ENCODE measurements at regions not wholly inside any gene's neighbourhood (a gene's known extent, or its start where the extent isn't known, plus 50 kb on each side); places are given as distances from the start of the nearest gene placed in this dataset.
A peak's percentile ranks its signal among the peaks of the same experiment; 100 is the strongest.

DNA sequence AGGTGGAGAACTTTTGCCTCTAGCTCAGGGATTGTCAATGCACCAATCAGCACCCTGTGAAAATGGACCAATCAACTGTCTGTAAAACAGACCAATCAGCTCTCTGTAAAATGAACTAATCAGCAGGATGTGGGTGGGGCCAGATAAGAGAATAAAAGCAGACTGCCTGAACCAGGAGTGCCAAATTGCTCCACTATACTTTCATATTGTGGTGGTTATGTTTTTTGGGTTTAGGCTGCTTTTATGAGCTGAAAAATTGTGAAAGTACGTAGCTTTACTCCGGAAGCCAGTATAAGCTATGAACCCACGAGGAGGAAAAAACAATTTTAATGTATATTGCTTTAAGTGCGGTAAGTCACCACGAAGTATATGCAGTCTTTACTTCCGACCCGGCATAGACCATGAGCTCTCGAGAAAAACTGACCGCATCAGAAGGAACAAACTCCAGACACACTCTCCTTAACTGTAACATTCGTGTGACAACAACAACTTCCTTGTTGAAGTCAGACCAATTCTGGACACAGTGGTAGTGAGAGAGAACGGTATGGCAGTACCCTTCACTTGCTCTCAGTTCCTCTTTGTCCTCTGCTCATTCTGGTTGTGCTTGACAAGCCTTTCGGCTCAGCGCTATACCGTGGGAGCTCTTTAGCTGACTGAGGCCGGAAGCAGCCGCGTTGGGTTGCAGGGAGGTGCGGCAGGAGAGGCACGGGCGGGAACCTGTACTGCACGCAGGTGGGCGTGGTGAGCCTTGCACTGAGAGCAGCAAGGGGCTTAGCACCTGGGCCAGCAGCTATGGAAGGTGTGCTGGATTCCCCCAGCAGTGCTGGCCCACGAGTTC lies 81.9 kb upstream of the E2F3 start:
- Histone ChIP-seq H2BK15ac (ENCODE audit: low read length) (no peak overlapping the region), H3K4me1 (ENCODE audit: control insufficient read depth in 2 of 2, insufficient read depth in 1 of 2, low read depth in 1 of 2, low read length in 2 of 2) (no peaks in the 10 kb centered on the region), H2AK5ac (ENCODE audit: low read depth, low read length) (no peak overlapping the region), H3K18ac (ENCODE audit: low read length) (no peak overlapping the region), H4K8ac (ENCODE audit: low read depth, low read length) (no peak overlapping the region), H3K14ac (ENCODE audit: low read length) (no peak overlapping the region), H3K23ac (ENCODE audit: low read depth, low read length, poor library complexity) (no peak overlapping the region), H2BK120ac (ENCODE audit: low read depth, low read length) (no peak overlapping the region), H3K27me3 (ENCODE audit: control insufficient read depth in 3 of 3, insufficient read depth in 3 of 3, low read depth in 1 of 3, low read length in 3 of 3) (no peaks in the 10 kb centered on the region), H3K4ac (ENCODE audit: low read length) (no peak overlapping the region), H3K36me3 (replicated peaks in 1 of 2; ENCODE audit: control insufficient read depth in 2 of 2, insufficient read depth in 2 of 2, low read length in 2 of 2) (no peaks in the 10 kb centered on the region), H3K79me1 (ENCODE audit: low read depth, low read length) (no peaks in the 10 kb centered on the region), H2AFZ (ENCODE audit: low read length) (no peak overlapping the region), H3K9me3 (replicated peaks in 1 of 2; ENCODE audit: control insufficient read depth in 2 of 2, insufficient read depth in 1 of 2, low read depth in 1 of 2, low read length in 2 of 2) (peaks cover 0 to 4% of the 10 kb centered on the region in 2 donors), H3K27ac (replicated peaks; ENCODE audit: low read length) (no peak overlapping the region), H2BK12ac (ENCODE audit: low read length) (no peak overlapping the region), H4K91ac (ENCODE audit: low read depth, low read length, poor library complexity) (no peak overlapping the region), H3K4me2 (ENCODE audit: insufficient read depth, low read length, poor library complexity, severe bottlenecking) (no peak overlapping the region), H3K4me3 (ENCODE audit: low read length in 2 of 2) (peak overlapping the region in 1 of 2 donors; percentile 30), H3K9ac (ENCODE audit: low read depth, low read length, poor library complexity) (no peak overlapping the region), H2BK5ac (ENCODE audit: low read length) (no peak overlapping the region)
- WGBS, 2 donors (ENCODE audit: extremely low coverage in 2 of 2, insufficient read length in 2 of 2, insufficient replicate concordance in 1 of 2): no CpG with 5 or more reads among the region's 23 CpGs
- DNase-seq (ENCODE audit: low spot score): no peak

DNA sequence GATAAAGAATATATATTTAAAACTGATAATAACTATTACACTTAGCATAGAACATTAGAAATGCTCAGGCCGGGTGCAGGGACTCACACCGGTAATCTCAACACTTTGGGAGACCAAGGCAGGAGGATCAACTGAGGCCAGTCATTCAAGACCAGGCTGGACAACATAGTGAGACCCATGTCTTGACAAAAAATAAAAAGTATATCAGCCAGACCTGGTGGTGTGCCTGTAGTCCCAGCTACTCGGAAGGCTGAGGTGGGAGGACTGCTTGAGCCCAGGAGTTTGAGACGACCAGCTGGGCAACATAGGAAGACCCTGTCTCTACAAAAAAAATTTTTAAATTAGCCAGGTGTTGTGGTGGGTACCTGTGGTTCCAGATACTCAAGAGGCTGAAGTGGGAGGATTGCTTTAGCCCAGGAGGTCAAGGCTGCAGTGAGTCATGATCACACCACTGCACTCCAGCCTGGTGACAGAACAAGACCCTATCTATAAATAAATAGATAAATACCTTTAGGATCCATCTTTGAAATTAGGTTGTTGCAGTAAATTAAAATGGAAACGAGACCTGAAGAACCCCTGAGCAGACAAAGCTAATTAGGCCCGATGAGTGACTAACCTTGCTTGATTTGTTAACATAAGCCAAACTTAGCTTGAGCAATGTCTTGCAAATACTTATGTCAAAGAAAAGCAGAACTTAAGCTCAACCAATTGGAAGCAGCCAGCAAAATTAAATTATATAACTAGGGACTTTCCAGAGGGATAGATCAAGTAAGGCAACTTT lies 75.8 kb upstream of the E2F3 start:
- no peak for DNase-seq (ENCODE audit: low spot score)
- Histone ChIP-seq H2BK120ac (ENCODE audit: low read depth, low read length) (no peak overlapping the region), H3K4me3 (ENCODE audit: low read length in 2 of 2) (no peak overlapping the region), H2BK15ac (ENCODE audit: low read length) (no peak overlapping the region), H3K4me1 (ENCODE audit: control insufficient read depth in 2 of 2, insufficient read depth in 1 of 2, low read depth in 1 of 2, low read length in 2 of 2) (peaks cover 0 to 2% of the 10 kb centered on the region in 2 donors), H3K27ac (replicated peaks; ENCODE audit: low read length) (no peak overlapping the region), H3K79me1 (ENCODE audit: low read depth, low read length) (no peaks in the 10 kb centered on the region), H4K8ac (ENCODE audit: low read depth, low read length) (no peak overlapping the region), H3K36me3 (replicated peaks in 1 of 2; ENCODE audit: control insufficient read depth in 2 of 2, insufficient read depth in 2 of 2, low read length in 2 of 2) (no peaks in the 10 kb centered on the region), H3K4me2 (ENCODE audit: insufficient read depth, low read length, poor library complexity, severe bottlenecking) (no peak overlapping the region), H3K27me3 (ENCODE audit: control insufficient read depth in 3 of 3, insufficient read depth in 3 of 3, low read depth in 1 of 3, low read length in 3 of 3) (peaks cover 0 to 1% (median 0%) of the 10 kb centered on the region in 3 experiments), H3K9ac (ENCODE audit: low read depth, low read length, poor library complexity) (no peak overlapping the region), H3K14ac (ENCODE audit: low read length) (no peak overlapping the region), H2BK5ac (ENCODE audit: low read length) (peak overlapping the region; percentile 78), H3K18ac (ENCODE audit: low read length) (no peak overlapping the region), H2BK12ac (ENCODE audit: low read length) (no peak overlapping the region), H4K91ac (ENCODE audit: low read depth, low read length, poor library complexity) (no peak overlapping the region), H2AK5ac (ENCODE audit: low read depth, low read length) (no peak overlapping the region), H2AFZ (ENCODE audit: low read length) (no peak overlapping the region), H3K4ac (ENCODE audit: low read length) (no peak overlapping the region), H3K23ac (ENCODE audit: low read depth, low read length, poor library complexity) (no peak overlapping the region), H3K9me3 (replicated peaks in 1 of 2; ENCODE audit: control insufficient read depth in 2 of 2, insufficient read depth in 1 of 2, low read depth in 1 of 2, low read length in 2 of 2) (no peaks in the 10 kb centered on the region)
- no CpG with 5 or more reads among the region's 6 CpGs for WGBS, 2 donors (ENCODE audit: extremely low coverage in 2 of 2, insufficient read length in 2 of 2, insufficient replicate concordance in 1 of 2)

DNA sequence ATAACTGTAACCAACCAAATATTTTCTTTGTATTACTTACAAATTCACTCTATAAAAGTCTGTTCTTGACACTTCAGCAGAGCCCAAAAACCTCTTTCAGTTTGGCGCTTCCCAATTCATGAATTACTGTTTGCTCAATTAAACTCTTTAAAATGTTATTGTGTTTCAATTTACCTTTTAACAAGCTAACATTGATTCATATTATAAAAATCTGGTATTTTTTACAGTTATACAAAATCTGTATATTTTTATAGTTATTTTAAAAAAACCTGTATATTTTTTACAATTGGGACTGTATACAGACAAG lies 75.3 kb upstream of the E2F3 start:
- WGBS, 2 donors (ENCODE audit: extremely low coverage in 2 of 2, insufficient read length in 2 of 2, insufficient replicate concordance in 1 of 2): no CpG with 5 or more reads among the region's 1 CpG
- no peak overlapping the region for H3K23ac ChIP-seq (ENCODE audit: low read depth, low read length, poor library complexity)
- no peak overlapping the region for H3K9ac ChIP-seq (ENCODE audit: low read depth, low read length, poor library complexity)
- H3K9me3 ChIP-seq (replicated peaks in 1 of 2; ENCODE audit: control insufficient read depth in 2 of 2, insufficient read depth in 1 of 2, low read depth in 1 of 2, low read length in 2 of 2): no peaks in the 10 kb centered on the region
- no peak overlapping the region for H4K8ac ChIP-seq (ENCODE audit: low read depth, low read length)
- no peak overlapping the region for H3K27ac ChIP-seq (replicated peaks; ENCODE audit: low read length)
- H3K4me2 ChIP-seq (ENCODE audit: insufficient read depth, low read length, poor library complexity, severe bottlenecking): no peak overlapping the region
- H3K36me3 ChIP-seq (replicated peaks in 1 of 2; ENCODE audit: control insufficient read depth in 2 of 2, insufficient read depth in 2 of 2, low read length in 2 of 2): no peaks in the 10 kb centered on the region
- H3K27me3 ChIP-seq (ENCODE audit: control insufficient read depth in 3 of 3, insufficient read depth in 3 of 3, low read depth in 1 of 3, low read length in 3 of 3): peaks cover 0 to 1% (median 0%) of the 10 kb centered on the region in 3 experiments
- H2AK5ac ChIP-seq (ENCODE audit: low read depth, low read length): no peak overlapping the region
- no peaks in the 10 kb centered on the region for H3K79me1 ChIP-seq (ENCODE audit: low read depth, low read length)
- peaks cover 0 to 2% of the 10 kb centered on the region in 2 donors for H3K4me1 ChIP-seq (ENCODE audit: control insufficient read depth in 2 of 2, insufficient read depth in 1 of 2, low read depth in 1 of 2, low read length in 2 of 2)
- H4K91ac ChIP-seq (ENCODE audit: low read depth, low read length, poor library complexity): no peak overlapping the region
- H3K4ac ChIP-seq (ENCODE audit: low read length): no peak overlapping the region
- no peak overlapping the region for H3K4me3 ChIP-seq (ENCODE audit: low read length in 2 of 2)
- no peak for DNase-seq (ENCODE audit: low spot score)
- no peak overlapping the region for H2AFZ ChIP-seq (ENCODE audit: low read length)
- no peak overlapping the region for H2BK15ac ChIP-seq (ENCODE audit: low read length)
- H3K18ac ChIP-seq (ENCODE audit: low read length): no peak overlapping the region
- no peak overlapping the region for H3K14ac ChIP-seq (ENCODE audit: low read length)
- H2BK120ac ChIP-seq (ENCODE audit: low read depth, low read length): no peak overlapping the region
- H2BK5ac ChIP-seq (ENCODE audit: low read length): no peak overlapping the region
- no peak overlapping the region for H2BK12ac ChIP-seq (ENCODE audit: low read length)

DNA sequence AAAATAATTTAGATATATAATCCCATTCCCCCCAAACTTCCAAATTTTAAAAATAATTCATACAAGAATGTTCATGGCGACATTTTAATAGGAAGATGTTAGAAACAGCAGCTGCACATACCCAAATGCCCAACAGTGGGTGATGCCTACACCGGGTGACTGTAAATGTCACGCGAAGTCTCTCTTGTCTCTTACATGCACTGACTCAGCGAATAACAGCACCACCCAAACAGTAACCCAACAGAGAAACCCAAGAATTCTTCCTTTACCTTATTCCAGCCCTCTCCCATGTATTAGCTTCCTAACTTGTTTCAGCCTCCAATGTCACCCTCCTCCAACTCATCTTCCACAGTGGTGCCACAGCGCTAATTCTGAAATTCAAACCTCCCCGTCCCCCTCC lies 74.5 kb upstream of the E2F3 start:
- H4K91ac ChIP-seq (ENCODE audit: low read depth, low read length, poor library complexity): no peak overlapping the region
- H3K18ac ChIP-seq (ENCODE audit: low read length): no peak overlapping the region
- H3K23ac ChIP-seq (ENCODE audit: low read depth, low read length, poor library complexity): no peak overlapping the region
- no peak overlapping the region for H2AFZ ChIP-seq (ENCODE audit: low read length)
- H3K27me3 ChIP-seq (ENCODE audit: control insufficient read depth in 3 of 3, insufficient read depth in 3 of 3, low read depth in 1 of 3, low read length in 3 of 3): peaks cover 0 to 1% (median 0%) of the 10 kb centered on the region in 3 experiments
- H2AK5ac ChIP-seq (ENCODE audit: low read depth, low read length): no peak overlapping the region
- no peak overlapping the region for H2BK12ac ChIP-seq (ENCODE audit: low read length)
- H3K9ac ChIP-seq (ENCODE audit: low read depth, low read length, poor library complexity): no peak overlapping the region
- no peak overlapping the region for H3K27ac ChIP-seq (replicated peaks; ENCODE audit: low read length)
- H3K4me2 ChIP-seq (ENCODE audit: insufficient read depth, low read length, poor library complexity, severe bottlenecking): no peak overlapping the region
- no peak for DNase-seq (ENCODE audit: low spot score)
- H3K14ac ChIP-seq (ENCODE audit: low read length): no peak overlapping the region
- no peak overlapping the region for H2BK120ac ChIP-seq (ENCODE audit: low read depth, low read length)
- H3K4ac ChIP-seq (ENCODE audit: low read length): no peak overlapping the region
- H2BK5ac ChIP-seq (ENCODE audit: low read length): no peak overlapping the region
- no peaks in the 10 kb centered on the region for H3K79me1 ChIP-seq (ENCODE audit: low read depth, low read length)
- H3K9me3 ChIP-seq (replicated peaks in 1 of 2; ENCODE audit: control insufficient read depth in 2 of 2, insufficient read depth in 1 of 2, low read depth in 1 of 2, low read length in 2 of 2): no peaks in the 10 kb centered on the region
- H2BK15ac ChIP-seq (ENCODE audit: low read length): no peak overlapping the region
- WGBS, 2 donors (ENCODE audit: extremely low coverage in 2 of 2, insufficient read length in 2 of 2, insufficient replicate concordance in 1 of 2): no CpG with 5 or more reads among the region's 7 CpGs
- no peak overlapping the region for H4K8ac ChIP-seq (ENCODE audit: low read depth, low read length)
- no peak overlapping the region for H3K4me3 ChIP-seq (ENCODE audit: low read length in 2 of 2)
- H3K4me1 ChIP-seq (ENCODE audit: control insufficient read depth in 2 of 2, insufficient read depth in 1 of 2, low read depth in 1 of 2, low read length in 2 of 2): peaks cover 0 to 2% of the 10 kb centered on the region in 2 donors
- no peaks in the 10 kb centered on the region for H3K36me3 ChIP-seq (replicated peaks in 1 of 2; ENCODE audit: control insufficient read depth in 2 of 2, insufficient read depth in 2 of 2, low read length in 2 of 2)
